GM21528 (cell line): ENCODE measurements at regions not wholly inside any gene's neighbourhood (a gene's known extent, or its start where the extent isn't known, plus 50 kb on each side); places are given as distances from the start of the nearest gene placed in this dataset.

Source experiments
- ATAC-seq: cut with Tn5 transposase; IDR thresholded peaks from one replicate; pipeline ENCODE4 v1.9.1; 2021; ENCODE audit warnings: mild to moderate bottlenecking, moderate library complexity; ENCODE audit not compliant: unreplicated experiment, low FRiP score

GRCh38 chr2:226247289-226248275 lies 552.0 kb downstream of the IRS1 start:
- ATAC-seq: no peak

- no peak for ATAC-seq
Measured at GRCh38 chr2:226234187-226234586, 565.4 kb downstream of the IRS1 start.

- no peak for ATAC-seq
Measured at GRCh38 chr2:226233388-226233787, 566.2 kb downstream of the IRS1 start.

GRCh38 chr2:226228080-226228479 lies 571.5 kb downstream of the IRS1 start:
- ATAC-seq: no peak

GRCh38 chr2:226227341-226227740 lies 572.3 kb downstream of the IRS1 start:
- ATAC-seq: no peak

- ATAC-seq: no peak
Measured at GRCh38 chr2:226223704-226224103, 575.9 kb downstream of the IRS1 start.

- no peak for ATAC-seq
Measured at GRCh38 chr2:226220511-226220910, 579.1 kb downstream of the IRS1 start.

- ATAC-seq: no peak
Measured at GRCh38 chr2:226217191-226217590, 582.4 kb downstream of the IRS1 start.

- ATAC-seq: no peak
Measured at GRCh38 chr2:226216575-226216974, 583.0 kb downstream of the IRS1 start.

GRCh38 chr2:226215902-226216503 lies 583.6 kb downstream of the IRS1 start:
- ATAC-seq: peak; percentile 92

GRCh38 chr2:226213717-226214116 lies 585.9 kb downstream of the IRS1 start:
- ATAC-seq: no peak

- no peak for ATAC-seq
Measured at GRCh38 chr2:226211439-226211838, 588.2 kb downstream of the IRS1 start.

- no peak for ATAC-seq
Measured at GRCh38 chr2:226208726-226209125, 590.9 kb downstream of the IRS1 start.

- ATAC-seq: no peak
Measured at GRCh38 chr2:226207671-226208070, 591.9 kb downstream of the IRS1 start.

GRCh38 chr2:226199555-226199954 lies 600.1 kb downstream of the IRS1 start:
- ATAC-seq: no peak

GRCh38 chr2:226198956-226199355 lies 600.7 kb downstream of the IRS1 start:
- ATAC-seq: no peak

- ATAC-seq: no peak
Measured at GRCh38 chr2:226190479-226191252, 609.0 kb downstream of the IRS1 start.

- ATAC-seq: no peak
Measured at GRCh38 chr2:226189061-226189460, 610.6 kb downstream of the IRS1 start.

GRCh38 chr2:226187616-226188015 lies 612.0 kb downstream of the IRS1 start:
- no peak for ATAC-seq

GRCh38 chr2:226187156-226187555 lies 612.5 kb downstream of the IRS1 start:
- ATAC-seq: no peak

GRCh38 chr2:226185616-226186211 lies 613.9 kb downstream of the IRS1 start:
- no peak for ATAC-seq
